ENCODE measurements at regions not wholly inside any gene's neighbourhood (a gene's known extent, or its start where the extent isn't known, plus 50 kb on each side); places are given as distances from the start of the nearest gene placed in this dataset.

DNA sequence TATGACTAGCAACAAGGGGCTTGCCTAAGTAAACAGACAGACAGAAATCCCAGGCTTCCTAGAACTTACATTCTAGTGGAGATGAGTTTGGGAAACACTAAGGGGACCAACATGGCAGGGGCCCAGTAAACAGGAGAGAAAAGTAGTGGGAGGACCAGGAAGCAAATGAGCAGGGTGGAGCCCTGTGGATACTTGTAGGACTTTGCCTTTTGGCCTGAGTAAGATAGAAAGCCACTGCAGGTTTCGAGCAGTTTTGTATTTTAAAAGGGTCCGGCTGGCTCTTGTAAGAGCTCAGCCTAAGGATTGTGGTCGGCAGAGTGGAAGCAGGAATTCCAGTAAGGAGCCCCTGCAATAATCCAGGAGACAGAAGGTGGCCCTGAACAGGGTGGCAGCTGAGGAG lies 125.5 kb downstream of the MAP3K7 start:
- TF ChIP-seq, protein P1, sequence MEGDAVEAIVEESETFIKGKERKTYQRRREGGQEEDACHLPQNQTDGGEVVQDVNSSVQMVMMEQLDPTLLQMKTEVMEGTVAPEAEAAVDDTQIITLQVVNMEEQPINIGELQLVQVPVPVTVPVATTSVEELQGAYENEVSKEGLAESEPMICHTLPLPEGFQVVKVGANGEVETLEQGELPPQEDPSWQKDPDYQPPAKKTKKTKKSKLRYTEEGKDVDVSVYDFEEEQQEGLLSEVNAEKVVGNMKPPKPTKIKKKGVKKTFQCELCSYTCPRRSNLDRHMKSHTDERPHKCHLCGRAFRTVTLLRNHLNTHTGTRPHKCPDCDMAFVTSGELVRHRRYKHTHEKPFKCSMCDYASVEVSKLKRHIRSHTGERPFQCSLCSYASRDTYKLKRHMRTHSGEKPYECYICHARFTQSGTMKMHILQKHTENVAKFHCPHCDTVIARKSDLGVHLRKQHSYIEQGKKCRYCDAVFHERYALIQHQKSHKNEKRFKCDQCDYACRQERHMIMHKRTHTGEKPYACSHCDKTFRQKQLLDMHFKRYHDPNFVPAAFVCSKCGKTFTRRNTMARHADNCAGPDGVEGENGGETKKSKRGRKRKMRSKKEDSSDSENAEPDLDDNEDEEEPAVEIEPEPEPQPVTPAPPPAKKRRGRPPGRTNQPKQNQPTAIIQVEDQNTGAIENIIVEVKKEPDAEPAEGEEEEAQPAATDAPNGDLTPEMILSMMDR (conservative IDR thresholded peaks at IDR 0.05) = no peak
- TF ChIP-seq EZH2 (IDR thresholded peaks at IDR 0.05; ENCODE audit: low read depth) = no peak

All from PC-9 (cell line).